ENCODE measurements at regions not wholly inside any gene's neighbourhood (a gene's known extent, or its start where the extent isn't known, plus 50 kb on each side); places are given as distances from the start of the nearest gene placed in this dataset.

DNA sequence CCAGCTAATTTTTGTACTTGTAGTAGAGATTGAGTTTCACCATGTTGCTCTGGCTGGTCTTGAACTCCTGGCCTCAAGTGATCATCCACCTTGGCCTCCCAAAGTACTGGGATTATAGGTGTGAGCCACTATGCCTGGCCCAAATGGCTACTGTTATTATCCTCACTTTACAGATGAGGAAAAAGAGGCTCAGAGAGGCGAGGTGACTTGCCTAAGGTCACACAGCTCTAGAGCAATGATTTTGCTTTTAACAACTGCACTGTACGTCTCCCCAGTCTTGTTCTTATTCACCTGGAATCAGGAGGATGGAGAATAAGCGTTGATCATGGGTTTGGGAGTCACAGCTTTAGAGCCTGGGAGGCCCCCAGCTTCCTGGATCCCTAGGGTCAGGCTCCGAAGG lies 69.8 kb upstream of the NCOR2 start:
- in situ Hi-C loops (cut with MboI; ENCODE audit: low sequenced_read_pairs, unreplicated experiment): no loop called here
- TF ChIP-seq, protein P1, sequence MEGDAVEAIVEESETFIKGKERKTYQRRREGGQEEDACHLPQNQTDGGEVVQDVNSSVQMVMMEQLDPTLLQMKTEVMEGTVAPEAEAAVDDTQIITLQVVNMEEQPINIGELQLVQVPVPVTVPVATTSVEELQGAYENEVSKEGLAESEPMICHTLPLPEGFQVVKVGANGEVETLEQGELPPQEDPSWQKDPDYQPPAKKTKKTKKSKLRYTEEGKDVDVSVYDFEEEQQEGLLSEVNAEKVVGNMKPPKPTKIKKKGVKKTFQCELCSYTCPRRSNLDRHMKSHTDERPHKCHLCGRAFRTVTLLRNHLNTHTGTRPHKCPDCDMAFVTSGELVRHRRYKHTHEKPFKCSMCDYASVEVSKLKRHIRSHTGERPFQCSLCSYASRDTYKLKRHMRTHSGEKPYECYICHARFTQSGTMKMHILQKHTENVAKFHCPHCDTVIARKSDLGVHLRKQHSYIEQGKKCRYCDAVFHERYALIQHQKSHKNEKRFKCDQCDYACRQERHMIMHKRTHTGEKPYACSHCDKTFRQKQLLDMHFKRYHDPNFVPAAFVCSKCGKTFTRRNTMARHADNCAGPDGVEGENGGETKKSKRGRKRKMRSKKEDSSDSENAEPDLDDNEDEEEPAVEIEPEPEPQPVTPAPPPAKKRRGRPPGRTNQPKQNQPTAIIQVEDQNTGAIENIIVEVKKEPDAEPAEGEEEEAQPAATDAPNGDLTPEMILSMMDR (IDR thresholded peaks at IDR 0.05; ENCODE audit: borderline replicate concordance, control extremely low read depth, extremely low read depth, insufficient read depth, missing control alignments): no peak

DNA sequence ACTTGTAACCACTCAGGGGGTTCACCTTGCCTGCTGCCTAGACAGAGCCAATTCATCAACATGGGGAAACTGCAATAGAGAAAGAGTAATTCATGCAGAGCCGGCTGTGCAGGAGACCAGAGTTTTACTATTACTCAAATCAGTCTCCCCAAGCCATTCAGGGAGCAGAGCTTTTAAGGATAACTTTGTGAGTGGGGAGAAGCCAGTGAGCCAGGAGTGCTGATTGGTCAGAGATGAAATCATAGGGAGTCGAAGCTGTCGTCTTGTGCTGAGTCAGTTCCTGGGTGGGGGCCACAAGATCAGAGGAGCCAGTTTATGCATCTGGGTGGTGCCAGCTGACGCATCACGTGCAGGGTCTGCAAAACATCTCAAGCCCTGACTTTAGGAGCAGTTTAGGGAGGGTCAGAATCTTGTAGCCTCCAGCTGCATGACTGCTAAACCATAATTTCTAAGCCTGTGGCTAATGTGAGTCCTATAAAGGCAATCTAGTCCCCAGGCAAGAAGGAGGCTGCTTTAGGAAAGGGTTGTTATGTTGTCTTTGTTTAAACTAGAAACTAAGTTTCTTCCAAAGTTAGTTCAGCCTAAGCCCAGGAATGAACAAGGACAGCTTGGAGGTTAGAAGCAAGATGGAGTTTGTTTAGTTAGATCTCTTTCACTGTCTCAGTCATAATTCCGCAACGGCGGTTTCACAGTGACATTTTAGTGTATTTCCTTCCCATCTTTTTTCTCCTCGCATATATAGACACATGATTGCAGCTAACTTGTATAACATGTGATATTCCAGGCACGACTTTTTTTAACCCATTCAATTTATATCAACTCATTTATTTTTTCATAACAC lies 68.9 kb upstream of the NCOR2 start:
- TF ChIP-seq, protein P1 (IDR thresholded peaks at IDR 0.05; ENCODE audit: borderline replicate concordance, control extremely low read depth, extremely low read depth, insufficient read depth, missing control alignments): no peak
- no peak for DNase-seq (ENCODE audit: low spot score)
- in situ Hi-C loops (cut with MboI; ENCODE audit: low sequenced_read_pairs, unreplicated experiment): no loop called here

More for the DNA sequence above, 69.8 kb upstream of the NCOR2 start:
- no peak for DNase-seq (ENCODE audit: low spot score)

DNA sequence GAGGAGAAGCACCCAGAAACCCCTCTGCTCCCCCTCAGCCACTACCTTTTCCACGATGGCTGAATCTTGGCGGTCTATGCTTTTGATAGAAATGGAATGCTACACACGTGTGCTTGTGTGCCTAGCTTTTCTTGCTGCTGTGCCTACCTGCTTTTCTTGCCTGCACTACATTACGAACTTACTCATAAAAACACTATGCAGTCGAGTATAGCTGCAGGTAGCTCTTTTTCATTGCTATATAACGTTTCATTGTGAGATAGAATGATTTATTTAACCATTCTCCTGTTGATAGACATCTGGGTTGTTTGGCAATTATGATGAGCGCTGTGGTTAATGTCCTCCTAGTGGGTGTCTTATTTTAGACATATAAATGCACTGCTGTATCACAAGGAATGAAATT lies 67.9 kb upstream of the NCOR2 start:
- DNase-seq (ENCODE audit: low spot score): no peak
- TF ChIP-seq, protein P1 (IDR thresholded peaks at IDR 0.05; ENCODE audit: borderline replicate concordance, control extremely low read depth, extremely low read depth, insufficient read depth, missing control alignments): no peak
- in situ Hi-C loops (cut with MboI; ENCODE audit: low sequenced_read_pairs, unreplicated experiment): no loop called here

DNA sequence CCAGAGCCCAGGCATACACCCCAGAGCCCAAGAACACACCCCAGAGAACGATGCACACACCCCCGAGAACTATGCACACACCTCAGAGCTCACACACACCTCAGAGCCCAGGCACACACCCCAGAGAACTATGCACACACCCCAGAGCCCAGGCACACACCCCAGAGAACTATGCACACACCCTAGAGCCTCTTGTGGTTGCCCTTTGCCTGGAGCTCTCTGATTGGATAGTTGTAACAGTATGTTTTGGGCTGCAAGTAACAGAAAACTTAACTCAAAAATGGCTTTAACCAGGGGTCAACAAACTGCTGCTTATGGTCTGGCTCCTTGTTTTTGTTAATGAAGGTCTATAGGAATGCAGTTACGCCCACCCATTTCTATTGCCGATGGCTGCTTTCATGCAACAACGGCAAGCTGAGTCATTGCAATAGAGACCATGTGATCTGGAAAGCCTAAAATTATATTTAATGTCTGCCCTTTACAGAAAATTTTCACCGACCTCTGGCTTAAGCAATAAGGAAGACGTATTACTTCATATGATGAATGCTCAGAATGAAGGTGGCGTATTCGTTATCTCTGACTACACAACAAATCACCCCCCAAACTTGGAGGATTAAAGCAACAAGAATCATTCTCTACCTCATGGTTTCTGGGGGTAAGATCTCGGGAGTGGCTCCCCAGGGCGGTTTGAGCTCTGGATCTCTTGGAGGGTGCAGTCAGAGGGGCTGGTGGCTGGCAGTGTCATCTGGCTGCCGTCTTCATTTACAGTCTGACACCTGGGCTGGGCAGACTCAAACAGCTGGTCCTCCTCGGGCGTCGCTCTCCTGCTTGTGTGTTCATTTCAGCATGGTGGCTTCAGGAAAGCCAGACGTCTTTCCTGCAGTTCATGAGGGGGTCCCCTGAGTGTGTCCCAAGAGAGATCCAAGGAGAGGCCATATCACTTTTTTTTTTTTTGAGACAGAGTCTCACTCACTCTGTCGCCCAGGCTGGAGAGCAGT lies 66.3 kb upstream of the NCOR2 start:
- TF ChIP-seq, protein P1 (IDR thresholded peaks at IDR 0.05; ENCODE audit: borderline replicate concordance, control extremely low read depth, extremely low read depth, insufficient read depth, missing control alignments): no peak
- DNase-seq (ENCODE audit: low spot score): peak; percentile 43
- in situ Hi-C loops (cut with MboI; ENCODE audit: low sequenced_read_pairs, unreplicated experiment): no loop called here

DNA sequence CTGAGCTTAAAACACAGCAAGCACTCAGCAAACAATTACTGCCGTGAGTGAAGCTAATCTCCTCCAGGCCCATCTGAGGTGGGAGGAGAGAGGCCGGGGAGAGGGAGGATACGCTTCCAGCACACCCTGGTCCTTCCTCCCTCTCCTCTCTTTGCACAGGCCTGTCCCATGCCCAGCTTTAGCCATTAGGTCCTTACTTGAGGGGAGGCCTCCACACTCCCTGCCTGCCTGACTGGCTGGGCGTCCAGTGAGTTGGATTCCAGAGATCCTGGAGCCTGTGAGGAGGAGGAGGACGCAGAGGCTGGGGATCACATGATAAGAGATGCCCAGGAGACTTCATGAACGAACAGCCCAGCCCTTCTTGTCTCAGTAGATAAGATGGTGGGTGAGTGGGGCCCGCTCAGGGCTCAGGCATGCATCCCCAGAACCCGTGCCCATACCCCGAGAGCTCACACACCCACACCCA lies 65.1 kb upstream of the NCOR2 start:
- no peak for DNase-seq (ENCODE audit: low spot score)
- in situ Hi-C loops (cut with MboI; ENCODE audit: low sequenced_read_pairs, unreplicated experiment): no loop called here
- TF ChIP-seq, protein P1 (IDR thresholded peaks at IDR 0.05; ENCODE audit: borderline replicate concordance, control extremely low read depth, extremely low read depth, insufficient read depth, missing control alignments): no peak

DNA sequence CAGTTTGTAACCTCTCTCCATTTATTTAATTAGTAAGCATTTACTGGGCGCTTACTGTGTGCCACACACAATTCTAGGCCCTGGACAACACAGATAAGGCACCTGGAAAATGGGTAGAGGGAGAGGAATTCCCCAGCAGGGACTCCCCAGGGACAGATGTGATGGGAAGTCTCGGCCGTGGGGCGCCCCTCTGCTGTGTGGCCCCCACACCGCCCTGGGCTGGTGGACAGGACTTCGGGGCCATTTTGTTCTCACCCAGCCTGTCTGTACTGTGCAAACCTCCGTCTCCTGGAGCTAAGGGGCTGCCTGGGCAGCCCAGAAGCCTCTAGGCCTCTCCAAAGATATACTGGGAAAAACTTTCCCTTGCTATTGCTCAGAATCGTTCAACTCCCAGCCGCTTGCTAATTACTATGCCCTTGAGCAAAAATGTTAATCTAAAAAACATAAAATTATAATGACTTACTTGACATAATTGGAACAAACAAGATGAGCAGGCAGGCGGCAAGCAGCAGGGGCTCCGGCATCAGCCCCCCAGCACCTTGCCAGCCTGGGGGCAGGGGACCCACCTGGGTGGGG lies 64.4 kb upstream of the NCOR2 start:
- in situ Hi-C loops (cut with MboI; ENCODE audit: low sequenced_read_pairs, unreplicated experiment): no loop called here
- no peak for DNase-seq (ENCODE audit: low spot score)
- TF ChIP-seq, protein P1 (IDR thresholded peaks at IDR 0.05; ENCODE audit: borderline replicate concordance, control extremely low read depth, extremely low read depth, insufficient read depth, missing control alignments): no peak
